Nephron progenitor cell (in vitro differentiated cells): ENCODE measurements at regions not wholly inside any gene's neighbourhood (a gene's known extent, or its start where the extent isn't known, plus 50 kb on each side); places are given as distances from the start of the nearest gene placed in this dataset.

ENCODE experiments used
- DNase-seq: peaks from one replicate; pipeline ENCODE4 v3.0.0; 2021
- H3K27ac Mint-ChIP-seq: 2 replicates; pipeline ENCODE4 v1.8.0; 2021; ENCODE audit warnings: mild to moderate bottlenecking, moderate library complexity, mixed read lengths
- H3K27me3 Mint-ChIP-seq: 2 replicates; pipeline ENCODE4 v1.8.0; 2021; ENCODE audit warnings: mild to moderate bottlenecking, low read depth, mixed read lengths; ENCODE audit not compliant: poor library complexity
- H3K36me3 Mint-ChIP-seq: 2 replicates; pipeline ENCODE4 v1.8.0; 2021; ENCODE audit warnings: low read depth, mixed read lengths
- H3K4me1 Mint-ChIP-seq: 2 replicates; pipeline ENCODE4 v1.8.0; 2021; ENCODE audit warnings: mixed read lengths
- H3K4me3 Mint-ChIP-seq: 2 replicates; pipeline ENCODE4 v1.8.0; 2021; ENCODE audit warnings: mild to moderate bottlenecking, moderate library complexity, mixed read lengths
- H3K9me3 Mint-ChIP-seq: 2 replicates; pipeline ENCODE4 v1.8.0; 2021; ENCODE audit warnings: mild to moderate bottlenecking, moderate library complexity, mixed read lengths
- TF ChIP-seq, protein P1 (sequence below): fragments of 200-600 bp; sonication (generic); IDR thresholded peaks from 2 replicates; pipeline ENCODE4 v1.5.0; 2021; ENCODE audit warnings: antibody characterized with exemption

GRCh38 chr1:4848431-4848830 lies 194.0 kb downstream of the AJAP1 start:
- TF ChIP-seq, protein P1, sequence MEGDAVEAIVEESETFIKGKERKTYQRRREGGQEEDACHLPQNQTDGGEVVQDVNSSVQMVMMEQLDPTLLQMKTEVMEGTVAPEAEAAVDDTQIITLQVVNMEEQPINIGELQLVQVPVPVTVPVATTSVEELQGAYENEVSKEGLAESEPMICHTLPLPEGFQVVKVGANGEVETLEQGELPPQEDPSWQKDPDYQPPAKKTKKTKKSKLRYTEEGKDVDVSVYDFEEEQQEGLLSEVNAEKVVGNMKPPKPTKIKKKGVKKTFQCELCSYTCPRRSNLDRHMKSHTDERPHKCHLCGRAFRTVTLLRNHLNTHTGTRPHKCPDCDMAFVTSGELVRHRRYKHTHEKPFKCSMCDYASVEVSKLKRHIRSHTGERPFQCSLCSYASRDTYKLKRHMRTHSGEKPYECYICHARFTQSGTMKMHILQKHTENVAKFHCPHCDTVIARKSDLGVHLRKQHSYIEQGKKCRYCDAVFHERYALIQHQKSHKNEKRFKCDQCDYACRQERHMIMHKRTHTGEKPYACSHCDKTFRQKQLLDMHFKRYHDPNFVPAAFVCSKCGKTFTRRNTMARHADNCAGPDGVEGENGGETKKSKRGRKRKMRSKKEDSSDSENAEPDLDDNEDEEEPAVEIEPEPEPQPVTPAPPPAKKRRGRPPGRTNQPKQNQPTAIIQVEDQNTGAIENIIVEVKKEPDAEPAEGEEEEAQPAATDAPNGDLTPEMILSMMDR, result no peak
- H3K27me3 Mint-ChIP-seq, result peaks cover 7% of the 10 kb centered on the region
- peaks cover 19% of the 10 kb centered on the region for H3K9me3 Mint-ChIP-seq
- peaks cover 8% of the 10 kb centered on the region for H3K4me1 Mint-ChIP-seq
- DNase-seq, result no peak
- H3K27ac Mint-ChIP-seq, result peak overlapping the region; percentile 46
- H3K4me3 Mint-ChIP-seq, result no peak overlapping the region
- H3K36me3 Mint-ChIP-seq, result no peaks in the 10 kb centered on the region

DNA sequence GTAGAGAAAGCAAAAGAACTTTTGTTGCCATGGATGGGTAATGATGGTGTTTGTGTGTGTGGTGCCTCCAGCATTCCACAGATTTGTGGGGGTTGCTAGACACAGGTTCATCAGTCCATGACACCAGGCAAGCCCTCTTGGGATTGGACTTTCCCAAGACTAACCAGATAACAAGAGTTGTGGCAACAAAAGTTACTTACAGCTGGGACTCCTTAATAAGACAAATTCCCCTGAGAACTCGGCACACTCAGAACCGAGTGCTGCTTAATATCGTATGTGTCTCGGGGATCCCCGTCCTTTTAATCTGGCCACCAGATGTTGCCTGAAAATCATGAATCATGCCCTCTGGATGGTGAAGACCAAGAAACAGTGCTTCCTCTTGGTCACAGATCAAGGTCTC lies 193.3 kb downstream of the AJAP1 start:
- Mint-ChIP-seq H3K9me3 (peaks cover 17% of the 10 kb centered on the region), H3K27ac (no peak overlapping the region), H3K4me3 (no peak overlapping the region), H3K36me3 (no peaks in the 10 kb centered on the region), H3K4me1 (peaks cover 8% of the 10 kb centered on the region), H3K27me3 (peaks cover 7% of the 10 kb centered on the region)
- TF ChIP-seq, protein P1, result no peak
- no peak for DNase-seq
